GM06990 (cell line): ENCODE measurements at regions not wholly inside any gene's neighbourhood (a gene's known extent, or its start where the extent isn't known, plus 50 kb on each side); places are given as distances from the start of the nearest gene placed in this dataset.

Experiments
- DNase-seq: peaks from one replicate; pipeline ENCODE4 v3.0.0-alpha.2; 2011; ENCODE audit not compliant: insufficient read length; ENCODE audit errors: extremely low read depth
- H3K27me3 ChIP-seq: replicated peaks from 2 replicates; pipeline ENCODE4 v1.6.0; 2011; ENCODE audit warnings: low read length; ENCODE audit not compliant: control insufficient read depth, insufficient read depth
- H3K36me3 ChIP-seq: 2 replicates; pipeline ENCODE4 v1.5.1; 2011; ENCODE audit warnings: low read length; ENCODE audit not compliant: control insufficient read depth, insufficient read depth
- H3K4me3 ChIP-seq: replicated peaks from 2 replicates; pipeline ENCODE4 v1.5.1; 2011; ENCODE audit warnings: low read depth, mild to moderate bottlenecking, control low read depth, low read length
- CTCF ChIP-seq: IDR thresholded peaks from 2 replicates; pipeline ENCODE4 v1.5.1; 2011; ENCODE audit warnings: low read length, control low read depth, mild to moderate bottlenecking, inconsistent platforms; ENCODE audit not compliant: insufficient read depth, poor library complexity, severe bottlenecking

- DNase-seq: no peak
- Histone ChIP-seq H3K27me3 (0 out of 2 replicates have a peak, but pooled peaks cover 1% of the 10 kb centered on the region), H3K36me3 (no peaks in the 10 kb centered on the region), H3K4me3 (no peak overlapping the region)
- TF ChIP-seq CTCF: no peak
These were observed 228.0 kb upstream of the KIF2A start for GRCh38 chr5:62077823-62078550.

DNA sequence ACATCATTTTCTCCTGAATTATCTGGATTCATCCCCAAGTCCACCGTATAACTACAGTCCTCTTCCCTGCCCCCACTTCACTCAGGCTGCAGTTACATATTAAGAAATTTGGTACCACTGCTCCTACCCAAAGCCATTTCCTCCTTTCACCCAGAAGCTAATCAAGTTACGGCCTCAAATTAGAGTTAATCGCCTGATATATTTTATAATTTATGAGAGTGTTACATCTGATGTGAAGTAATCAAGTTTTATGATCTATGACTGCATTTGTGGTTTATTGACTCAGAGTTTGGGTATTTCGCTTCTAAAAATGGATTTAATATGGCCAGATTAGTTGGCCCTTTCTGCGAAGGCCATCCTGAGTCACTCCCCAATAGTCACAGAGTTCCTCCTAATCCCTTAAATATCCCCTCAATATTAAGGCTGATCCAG is 223.6 kb upstream of the KIF2A start:
- Histone ChIP-seq H3K36me3 (no peaks in the 10 kb centered on the region), H3K4me3 (no peak overlapping the region), H3K27me3 (no peaks in the 10 kb centered on the region; the same call in 1 of the 2 replicates)
- no peak for TF ChIP-seq CTCF
- no peak for DNase-seq

- Histone ChIP-seq H3K27me3 (no peaks in the 10 kb centered on the region; the same call in 1 of the 2 replicates), H3K4me3 (no peak overlapping the region), H3K36me3 (no peaks in the 10 kb centered on the region)
- no peak for DNase-seq
- TF ChIP-seq CTCF: no peak
These were observed 222.8 kb upstream of the KIF2A start for GRCh38 chr5:62083247-62083646.

DNA sequence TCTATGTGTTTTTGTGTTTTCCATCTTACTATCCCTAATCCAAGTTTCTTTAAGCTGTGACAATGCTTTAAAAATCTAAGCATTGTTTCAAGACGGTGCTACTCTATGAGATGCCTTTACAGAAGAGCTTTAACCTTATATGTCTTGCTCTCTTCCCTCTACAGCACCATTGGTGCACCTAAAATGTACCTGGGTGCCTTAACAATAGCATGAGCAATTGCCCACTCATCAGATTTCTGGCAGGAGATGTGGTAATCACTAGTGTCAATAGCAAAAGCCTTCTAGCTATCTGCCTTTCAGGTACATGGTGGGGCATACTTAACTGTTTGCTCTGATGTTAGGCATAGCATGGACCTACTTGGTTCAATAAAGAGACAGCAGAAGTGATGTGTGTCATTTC is 222.3 kb upstream of the KIF2A start:
- Histone ChIP-seq H3K4me3 (no peak overlapping the region), H3K36me3 (no peaks in the 10 kb centered on the region), H3K27me3 (no peaks in the 10 kb centered on the region; the same call in 1 of the 2 replicates)
- no peak for DNase-seq
- TF ChIP-seq CTCF: no peak

- no peak for TF ChIP-seq CTCF
- DNase-seq: no peak
- Histone ChIP-seq H3K4me3 (no peak overlapping the region), H3K27me3 (no peaks in the 10 kb centered on the region; the same call in 1 of the 2 replicates), H3K36me3 (no peaks in the 10 kb centered on the region)
These were observed 221.6 kb upstream of the KIF2A start for GRCh38 chr5:62084391-62084790.
